ENCODE measurements at regions not wholly inside any gene's neighbourhood (a gene's known extent, or its start where the extent isn't known, plus 50 kb on each side); places are given as distances from the start of the nearest gene placed in this dataset.

DNA sequence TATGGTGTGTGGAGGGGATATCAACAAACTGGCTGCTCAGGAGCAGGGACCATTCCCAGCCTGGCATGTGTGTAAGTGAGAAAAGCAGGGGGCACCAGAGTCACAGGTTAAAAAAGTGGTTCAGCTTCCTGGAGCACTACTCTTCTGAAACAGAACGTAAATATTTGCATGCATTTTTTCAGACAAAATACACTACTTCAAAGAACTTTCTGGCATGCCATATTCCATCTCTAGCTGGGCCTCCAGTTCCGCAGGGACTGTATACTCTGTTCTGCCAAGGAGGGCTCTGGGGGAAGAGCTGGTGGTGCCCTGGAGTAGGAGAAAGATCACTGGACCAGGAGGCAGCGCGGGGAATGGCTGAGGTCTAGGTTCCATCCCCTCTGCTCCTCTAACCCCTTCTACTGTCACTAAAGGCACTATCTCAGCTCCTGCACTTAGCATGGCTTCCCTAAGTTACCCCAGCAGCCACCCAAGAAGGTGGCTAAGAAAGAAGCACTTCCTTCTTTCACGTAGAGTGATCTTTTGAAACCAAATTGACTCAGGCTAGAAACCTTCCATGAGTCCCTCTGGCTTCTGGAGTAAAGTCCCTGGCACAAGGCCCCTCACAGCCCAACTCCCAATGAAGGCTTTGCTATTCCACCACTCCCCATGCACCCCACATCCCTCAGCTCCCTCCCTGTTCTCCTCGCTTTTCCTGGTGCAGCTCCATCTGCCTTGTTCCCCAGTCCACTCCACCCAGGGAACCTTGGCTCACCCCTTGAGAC, 57.6 kb upstream of the CABLES1 start:
- Histone ChIP-seq H3K36me3 (ENCODE audit: control insufficient read depth, insufficient read depth, low read length) (no peaks in the 10 kb centered on the region), H3K27me3 (ENCODE audit: control insufficient read depth, insufficient read depth, low read length) (no peaks in the 10 kb centered on the region), H3K4me3 (ENCODE audit: low read depth, low read length) (no peak overlapping the region)
- no peak for DNase-seq (ENCODE audit: low read depth)
- TF ChIP-seq CTCF (IDR thresholded peaks at IDR 0.05; ENCODE audit: insufficient read depth, low read depth, low read length): no peak
- ChIA-PET CTCF (interaction anchor here (2.4 kb wide), 1 partner anchor 8 kb away, joined by 6 read pairs; no protein-coding TSS in a partner anchor), POLR2A (interaction anchor here (0.5 kb wide), 1 partner anchor 466 kb away, joined by 9 read pairs; no protein-coding TSS in a partner anchor)

- TF ChIP-seq CTCF (IDR thresholded peaks at IDR 0.05; ENCODE audit: insufficient read depth, low read depth, low read length): no peak
- DNase-seq (ENCODE audit: low read depth): no peak
- no peaks in the 10 kb centered on the region for H3K36me3 ChIP-seq (ENCODE audit: control insufficient read depth, insufficient read depth, low read length)
- no peaks in the 10 kb centered on the region for H3K27me3 ChIP-seq (ENCODE audit: control insufficient read depth, insufficient read depth, low read length)
- POLR2A ChIA-PET: no interaction called here
- no peak overlapping the region for H3K4me3 ChIP-seq (ENCODE audit: low read depth, low read length)
- CTCF ChIA-PET: interaction anchor here (0.6 kb wide), 1 partner anchor 271 kb away, joined by 3 read pairs; no protein-coding TSS in a partner anchor
Observed at GRCh38 chr18:23085066-23085465, 50.2 kb upstream of the CABLES1 start.

All from BJ (cell line).